Mucosa of descending colon (tissue), 3 donors: ENCODE measurements at regions not wholly inside any gene's neighbourhood (a gene's known extent, or its start where the extent isn't known, plus 50 kb on each side); places are given as distances from the start of the nearest gene placed in this dataset.
"Not testable (repeated sequence)": the region's sequence is repeated elsewhere in the genome, so short reads cannot be mapped to it uniquely, and the experiment has no call there.

Experiments used
- ATAC-seq: fragments of 200-7000 bp; cut with Tn5 transposase; one replicate; pipeline ENCODE4 v1.9.1; 2020; ENCODE audit warnings: mild to moderate bottlenecking, moderate library complexity
- DNase-seq, 3 donors: peaks; one replicate each; pipeline ENCODE4 v3.0.0-alpha.2; 2020
- H3K36me3 ChIP-seq: fragments of 200-600 bp; one replicate; pipeline ENCODE4 v1.8.0; 2021; ENCODE audit warnings: low read depth, mild to moderate bottlenecking
- H3K4me1 ChIP-seq: fragments of 200-600 bp; one replicate; pipeline ENCODE4 v1.8.0; 2021; ENCODE audit warnings: low read depth, mild to moderate bottlenecking
- H3K4me3 ChIP-seq: fragments of 200-600 bp; one replicate; pipeline ENCODE4 v1.8.0; 2021; ENCODE audit warnings: mild to moderate bottlenecking
- H3K9me3 ChIP-seq: fragments of 200-600 bp; one replicate; pipeline ENCODE4 v1.8.0; 2021; ENCODE audit warnings: mild to moderate bottlenecking
- CTCF ChIP-seq: fragments of 200-600 bp; IDR thresholded peaks from one replicate; pipeline ENCODE4 v1.8.0; 2022; ENCODE audit warnings: antibody characterized with exemption, mild to moderate bottlenecking
- intact Hi-C, 2 donors: fragments of 100-400 bp; cut with DNase I in 1 of 2; cut with micrococcal nuclease in 1 of 2; formaldehyde crosslinking; loops; one replicate each; pipeline versions ENCODE4 v1.11.0 to v1.11.1; 2022; cut with DNase I, micrococcal nuclease
- donor health status: DM: no; HTN: no; CAD: no; lungs with moderate emphysema.
- donor health status: DM: no; HTN: no; CAD: no.
- donor health status: DM: no; HTN: yes; CAD: no.

GRCh38 chr7:130804220-130804619 lies 70.2 kb upstream of the KLF14 start:
- no peak for TF ChIP-seq CTCF
- no peaks in the 10 kb centered on the region for H3K4me1 ChIP-seq
- H3K36me3 ChIP-seq, result no peaks in the 10 kb centered on the region
- ATAC-seq (no peak), DNase-seq (no peak)
- intact Hi-C loops, result no loop called here
- H3K9me3 ChIP-seq, result no peaks in the 10 kb centered on the region
- H3K4me3 ChIP-seq, result no peak overlapping the region

GRCh38 chr7:130812819-130813218 lies 78.8 kb upstream of the KLF14 start:
- H3K4me3 ChIP-seq, H3K4me1 ChIP-seq, intact Hi-C loops, H3K9me3 ChIP-seq, DNase-seq, H3K36me3 ChIP-seq, ATAC-seq: not testable (repeated sequence)

- DNase-seq (peak in 1 of 3 donors; percentile 41), ATAC-seq (no peak)
- Histone ChIP-seq H3K9me3 (no peaks in the 10 kb centered on the region), H3K36me3 (no peaks in the 10 kb centered on the region), H3K4me3 (no peak overlapping the region), H3K4me1 (no peaks in the 10 kb centered on the region)
- intact Hi-C loops, result no loop called here
- TF ChIP-seq CTCF, result no peak
Measured at GRCh38 chr7:130814778-130815335, 80.8 kb upstream of the KLF14 start.

- intact Hi-C loops, result no loop called here
- DNase-seq (no peak), ATAC-seq (no peak)
- H3K4me1 ChIP-seq, result no peaks in the 10 kb centered on the region
- TF ChIP-seq CTCF, result no peak
- no peaks in the 10 kb centered on the region for H3K9me3 ChIP-seq
- no peak overlapping the region for H3K4me3 ChIP-seq
- H3K36me3 ChIP-seq, result no peaks in the 10 kb centered on the region
Measured at GRCh38 chr7:130818056-130818455, 84.0 kb upstream of the KLF14 start.

GRCh38 chr7:130821864-130822263 lies 87.9 kb upstream of the KLF14 start:
- TF ChIP-seq CTCF, result no peak
- ATAC-seq (no peak), DNase-seq (no peak)
- Histone ChIP-seq H3K36me3 (no peaks in the 10 kb centered on the region), H3K4me1 (no peaks in the 10 kb centered on the region), H3K9me3 (peaks cover 17% of the 10 kb centered on the region), H3K4me3 (no peak overlapping the region)
- intact Hi-C loops, result no loop called here

GRCh38 chr7:130822642-130823041 lies 88.6 kb upstream of the KLF14 start:
- TF ChIP-seq CTCF, result no peak
- ATAC-seq (no peak), DNase-seq (no peak)
- H3K9me3 ChIP-seq, result peaks cover 25% of the 10 kb centered on the region
- H3K36me3 ChIP-seq, result no peaks in the 10 kb centered on the region
- H3K4me1 ChIP-seq, result no peaks in the 10 kb centered on the region
- intact Hi-C loops, result no loop called here
- H3K4me3 ChIP-seq, result no peak overlapping the region
